ENCODE measurements at regions not wholly inside any gene's neighbourhood (a gene's known extent, or its start where the extent isn't known, plus 50 kb on each side); places are given as distances from the start of the nearest gene placed in this dataset.

DNA sequence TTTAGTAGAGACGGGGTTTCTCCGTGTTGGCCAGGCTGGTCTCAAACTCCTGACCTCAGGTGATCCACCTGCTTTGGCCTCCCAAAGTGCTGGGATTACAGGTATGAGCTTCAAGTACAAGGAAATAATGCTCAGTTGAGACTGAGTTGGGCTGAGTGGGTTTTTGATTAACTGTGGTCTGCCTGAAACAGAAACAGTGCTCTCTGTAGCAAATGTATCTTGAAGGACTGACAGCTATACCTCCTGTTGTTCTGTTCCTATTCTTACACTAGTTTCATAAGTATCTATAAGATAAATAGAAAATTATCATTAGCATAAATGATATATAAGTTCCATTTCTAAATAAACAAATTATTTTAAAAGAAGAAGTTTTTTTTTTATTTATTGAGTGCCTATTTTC lies 142.8 kb upstream of the PTPRK start:
- no peak for DNase-seq

DNA sequence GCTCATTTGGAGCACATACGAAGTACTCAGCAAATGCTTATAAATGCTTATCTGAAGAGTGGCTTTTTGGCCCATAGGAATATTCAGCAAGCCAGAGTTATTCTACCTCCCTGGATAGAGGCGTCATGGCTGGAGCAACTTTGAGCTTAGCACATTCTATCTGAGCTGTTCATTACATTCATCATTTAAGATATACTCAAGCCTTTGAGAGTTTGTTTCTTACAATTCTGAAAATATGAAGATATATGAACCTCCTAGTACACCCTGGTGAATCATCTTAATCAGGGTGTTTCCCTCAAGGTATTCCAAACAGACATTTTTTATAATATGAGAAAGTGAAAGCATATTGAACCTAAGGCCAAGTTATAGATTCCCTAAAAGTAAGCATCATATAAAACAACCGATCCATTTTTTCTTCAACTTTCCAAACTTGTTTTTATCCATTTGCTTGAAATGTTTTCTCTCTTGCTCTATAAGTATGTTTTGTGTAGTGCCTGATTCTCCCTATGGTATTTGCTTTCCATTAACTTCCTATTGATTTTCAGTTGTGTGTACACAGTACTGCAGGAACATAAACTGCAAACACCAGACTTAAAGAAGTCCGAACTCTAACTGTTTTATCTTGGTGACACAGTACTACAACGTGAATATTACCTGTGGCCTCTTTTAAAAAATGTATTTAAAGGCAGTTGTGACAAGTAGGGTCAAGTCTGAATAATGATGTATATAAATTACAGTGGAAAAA lies 139.7 kb upstream of the PTPRK start:
- no peak for DNase-seq

DNA sequence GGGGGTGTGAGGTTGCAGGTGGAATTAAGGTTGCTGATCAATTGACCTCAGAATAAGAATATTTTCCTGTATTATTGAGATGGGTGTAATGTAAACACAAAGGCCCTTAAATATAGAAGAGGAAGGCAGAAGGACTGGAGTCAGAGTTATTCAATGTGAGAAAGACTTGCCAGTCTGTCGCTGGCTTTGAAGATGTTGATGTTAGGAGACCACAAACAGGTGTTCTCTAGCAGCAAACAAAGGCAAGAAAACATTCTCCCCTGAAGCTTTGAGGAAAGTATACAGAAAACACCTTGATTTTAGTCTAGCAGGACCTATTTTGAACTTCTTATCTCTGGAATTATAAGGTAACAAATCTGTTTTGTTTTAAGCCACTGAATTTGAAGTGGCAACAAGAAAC lies 138.9 kb upstream of the PTPRK start:
- no peak for DNase-seq

DNA sequence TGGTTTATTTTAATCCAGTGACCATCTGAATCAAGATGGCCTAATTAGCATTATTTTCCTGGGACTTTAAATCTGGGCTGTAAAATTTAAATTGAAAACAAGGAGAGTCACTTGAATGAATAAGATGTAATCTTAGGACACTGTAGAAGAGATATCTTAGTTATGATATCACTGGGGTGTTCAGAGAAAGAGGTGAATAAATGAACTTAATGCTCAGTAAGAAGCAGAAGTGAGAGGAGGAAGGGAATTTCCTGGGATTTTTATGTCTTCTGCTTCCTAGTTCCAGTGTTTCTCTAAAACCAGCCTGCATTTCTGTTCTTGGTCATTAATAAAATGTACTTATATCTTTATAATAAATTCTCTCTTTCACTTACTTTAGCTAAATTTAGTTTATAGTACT lies 136.8 kb upstream of the PTPRK start:
- DNase-seq = no peak

DNA sequence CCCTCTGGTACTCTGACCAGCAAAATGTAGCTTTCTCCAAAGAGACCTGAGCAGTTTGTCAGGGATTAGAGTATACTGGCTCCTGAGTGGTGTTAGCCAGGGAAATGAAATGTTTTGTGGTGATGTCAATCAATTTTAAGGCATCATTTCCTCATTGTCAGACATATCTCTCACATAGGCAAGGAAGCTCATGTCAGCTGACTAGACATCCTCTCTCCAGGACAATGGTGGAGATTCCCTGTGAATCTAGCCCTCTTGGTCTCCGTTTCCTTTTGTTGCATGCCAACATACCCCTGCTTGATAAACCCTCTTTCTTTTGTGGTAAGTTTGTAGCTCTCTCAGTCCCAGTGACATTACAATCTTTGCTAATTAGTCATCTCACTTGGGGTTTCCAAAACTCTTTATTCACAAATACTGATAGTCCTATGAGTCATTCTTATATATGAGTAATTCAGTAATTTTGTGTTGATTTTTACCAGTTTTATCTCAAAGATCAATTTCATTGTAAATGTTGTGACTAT lies 135.6 kb upstream of the PTPRK start:
- no peak for DNase-seq

DNA sequence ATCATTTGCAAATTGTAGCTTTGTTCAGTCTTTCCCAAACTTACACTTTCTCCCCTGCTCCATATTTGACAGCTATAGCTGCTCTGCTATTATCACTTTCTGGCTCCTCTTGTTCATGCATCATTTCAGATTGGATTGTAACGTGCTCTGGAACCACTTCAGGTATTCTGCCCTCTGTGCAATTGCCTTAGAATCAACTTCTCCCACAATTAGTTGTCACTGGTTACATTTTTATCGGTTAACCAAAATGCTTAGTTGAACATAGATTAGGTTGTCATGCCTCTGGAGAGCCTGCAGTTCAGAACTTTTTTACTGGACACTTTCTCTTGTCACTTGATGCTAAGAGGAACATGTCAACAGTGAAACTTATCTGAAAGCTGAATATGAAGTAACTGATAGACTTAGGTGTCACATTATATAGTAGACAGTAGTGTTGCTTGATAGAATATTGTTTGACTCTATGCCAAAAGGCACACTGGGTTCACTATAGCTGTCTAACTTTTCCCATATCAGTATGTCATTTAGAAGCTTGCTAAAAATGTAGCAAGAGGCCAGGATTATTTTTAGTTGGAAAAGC lies 127.7 kb upstream of the PTPRK start:
- DNase-seq = no peak

DNA sequence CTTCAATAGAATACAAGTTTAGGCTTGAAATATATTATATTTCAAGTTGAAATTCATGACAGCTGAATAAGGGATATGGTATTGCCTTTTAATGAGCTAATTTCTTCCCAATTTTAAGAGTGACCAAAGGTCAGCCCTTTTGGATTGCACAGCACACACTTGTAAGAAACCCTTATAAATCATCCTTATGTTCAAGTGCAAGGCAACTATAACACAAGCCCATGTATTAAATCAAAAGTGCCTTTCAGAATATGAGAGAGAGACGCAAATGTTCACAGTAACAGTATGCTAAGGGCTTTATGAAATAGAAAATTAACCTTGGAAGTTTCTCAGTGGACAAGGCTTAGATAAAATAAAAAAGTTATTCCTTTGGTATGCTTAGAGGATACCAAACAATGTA lies 121.7 kb upstream of the PTPRK start:
- no peak for DNase-seq

DNA sequence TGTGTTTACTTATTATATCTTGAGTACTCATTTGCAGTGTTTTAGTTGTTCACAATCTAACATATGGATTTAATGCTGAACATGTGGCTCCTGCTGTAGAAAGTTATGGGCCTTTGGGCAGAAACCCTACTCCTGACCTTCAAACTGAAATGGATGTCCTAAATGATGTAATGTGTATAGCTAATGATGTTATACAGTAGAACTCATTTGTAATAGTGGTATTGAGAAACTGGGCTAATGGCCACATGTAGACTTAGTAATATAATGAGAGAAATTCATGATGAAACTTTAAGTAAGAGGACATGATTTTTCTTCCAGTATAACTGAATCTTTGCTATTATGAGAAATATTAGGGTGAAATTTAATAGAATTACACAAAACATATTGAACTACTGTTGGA lies 121.3 kb upstream of the PTPRK start:
- no peak for DNase-seq

DNA sequence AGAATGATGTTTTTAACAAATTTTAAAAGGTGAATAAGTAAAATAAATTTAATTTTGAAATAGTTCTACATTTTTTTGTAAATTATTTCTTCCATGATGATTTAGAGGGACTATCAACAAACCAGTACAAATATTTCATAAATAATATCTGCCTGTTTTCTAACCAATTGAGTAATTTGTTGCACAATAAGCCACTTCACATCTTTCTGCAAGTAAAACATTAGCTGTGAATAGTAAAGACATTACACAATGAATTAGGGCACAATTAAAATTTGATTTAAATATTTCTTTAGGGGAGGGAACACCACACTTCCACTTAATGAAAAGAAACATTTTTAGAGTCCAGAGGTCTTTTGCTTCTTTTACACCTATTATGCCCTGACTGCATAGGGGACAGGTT lies 118.4 kb upstream of the PTPRK start:
- no peak for DNase-seq

DNA sequence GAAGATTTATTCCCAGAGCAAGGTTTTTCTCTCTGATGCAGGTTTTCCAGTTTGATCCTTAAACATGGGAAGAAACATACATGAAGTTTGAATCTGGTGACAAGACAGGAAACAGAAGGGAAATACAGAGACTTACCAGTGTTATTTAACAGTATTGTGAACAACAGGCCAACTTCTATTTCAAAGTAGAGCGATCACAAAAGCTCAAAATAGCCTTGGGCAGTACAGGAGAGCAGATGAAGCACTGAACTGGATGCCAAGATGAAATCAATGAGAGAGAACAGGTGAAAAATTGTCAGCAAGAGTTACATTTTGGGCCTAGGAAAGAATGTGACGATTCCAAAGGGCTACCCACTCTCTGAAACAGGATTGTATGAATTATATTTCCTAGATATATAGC lies 114.8 kb upstream of the PTPRK start:
- DNase-seq = no peak

DNA sequence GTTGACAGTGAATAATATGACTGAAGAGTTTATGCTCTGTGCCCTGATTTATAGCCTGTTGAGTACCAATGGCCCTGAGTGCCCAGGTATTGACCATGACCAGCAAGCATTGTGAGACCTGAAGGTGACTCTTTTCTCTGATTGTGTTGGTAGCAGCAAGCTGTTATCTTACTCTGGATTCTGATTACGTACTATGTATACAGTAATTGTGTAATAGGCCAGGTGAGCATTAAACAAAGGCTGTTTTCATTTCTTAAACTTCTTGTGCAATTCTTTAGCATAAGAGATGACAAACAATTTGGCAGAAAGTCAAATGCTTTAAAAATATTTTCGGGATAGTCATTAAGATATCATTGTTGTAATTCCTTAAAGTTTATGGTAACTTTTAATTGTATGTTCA lies 111.7 kb upstream of the PTPRK start:
- DNase-seq = no peak

DNA sequence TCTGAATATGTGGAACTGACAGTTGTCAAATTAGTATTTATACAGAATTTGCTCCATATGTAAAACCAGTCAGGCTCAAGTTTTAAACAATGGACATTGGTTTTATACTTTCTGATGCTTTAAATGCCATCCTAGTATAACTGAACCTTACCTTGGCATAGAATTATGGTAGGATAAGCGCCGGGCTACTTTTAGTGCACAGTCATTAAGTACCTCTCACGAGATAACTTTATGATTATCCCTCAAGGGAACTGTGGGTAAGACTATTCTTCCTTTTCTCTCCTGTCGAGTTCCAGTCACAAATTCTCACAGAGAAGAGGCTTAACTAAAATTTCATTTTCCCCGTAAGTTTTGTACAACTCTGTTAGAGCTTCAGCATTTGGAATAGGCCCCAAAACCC lies 110.6 kb upstream of the PTPRK start:
- DNase-seq = no peak

DNA sequence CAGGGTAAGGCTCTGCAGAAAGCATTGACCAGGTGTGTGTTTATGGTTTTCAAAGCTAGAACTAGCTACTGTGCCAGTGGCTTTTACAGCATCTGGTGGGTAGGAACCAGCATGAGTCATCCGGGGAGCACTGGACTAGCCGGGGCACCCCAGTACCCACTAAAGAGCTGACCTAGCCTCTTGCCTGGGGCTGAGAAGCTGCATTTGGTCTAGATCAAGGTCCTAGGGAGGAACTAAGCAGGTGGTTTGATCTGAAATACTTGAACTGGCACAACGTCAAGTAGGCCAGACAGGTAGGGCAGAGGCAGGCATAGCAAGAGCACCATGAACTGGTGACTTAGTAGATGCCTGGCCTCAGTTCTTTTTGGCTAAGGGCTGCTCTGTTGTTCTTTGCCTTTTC lies 109.8 kb upstream of the PTPRK start:
- DNase-seq = no peak

DNA sequence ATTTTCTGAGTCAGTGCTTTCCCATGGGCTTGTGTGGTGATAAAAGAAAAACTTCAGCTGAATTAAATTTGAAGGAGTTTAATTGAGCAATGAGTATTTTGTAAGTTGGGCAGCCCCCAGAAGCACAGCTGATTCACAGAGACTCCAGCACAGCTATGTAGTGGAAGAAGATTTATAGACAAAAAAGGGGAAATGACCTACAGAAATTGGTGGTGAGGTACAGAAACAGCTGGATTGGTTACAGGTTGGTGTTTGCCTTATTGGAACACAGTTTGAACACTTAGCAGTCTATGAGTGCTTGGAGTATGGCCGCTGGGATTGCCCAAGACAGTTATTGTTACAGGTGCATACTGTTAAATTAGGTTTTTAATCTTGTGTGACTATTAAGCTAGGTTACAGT lies 96.9 kb upstream of the PTPRK start:
- no peak for DNase-seq

DNA sequence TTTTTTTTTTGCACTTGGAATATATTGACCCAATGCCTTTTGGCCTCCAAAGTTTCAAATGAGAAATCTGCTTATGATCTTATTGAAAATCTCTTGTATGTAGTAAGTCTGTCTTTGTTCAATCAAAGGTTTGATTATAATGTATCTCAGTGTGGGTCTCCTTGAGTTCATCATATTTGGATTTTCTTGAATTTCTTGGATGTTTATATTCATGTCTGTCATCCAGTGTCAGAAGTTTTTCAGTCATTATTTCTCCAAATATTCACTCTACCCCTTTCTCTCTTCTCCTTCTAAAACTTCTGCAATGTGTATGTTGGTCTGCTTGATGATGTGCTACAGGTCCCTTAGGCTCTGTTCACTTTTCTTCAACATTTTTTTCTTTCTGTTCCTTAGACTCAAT lies 95.9 kb upstream of the PTPRK start:
- no peak for DNase-seq

DNA sequence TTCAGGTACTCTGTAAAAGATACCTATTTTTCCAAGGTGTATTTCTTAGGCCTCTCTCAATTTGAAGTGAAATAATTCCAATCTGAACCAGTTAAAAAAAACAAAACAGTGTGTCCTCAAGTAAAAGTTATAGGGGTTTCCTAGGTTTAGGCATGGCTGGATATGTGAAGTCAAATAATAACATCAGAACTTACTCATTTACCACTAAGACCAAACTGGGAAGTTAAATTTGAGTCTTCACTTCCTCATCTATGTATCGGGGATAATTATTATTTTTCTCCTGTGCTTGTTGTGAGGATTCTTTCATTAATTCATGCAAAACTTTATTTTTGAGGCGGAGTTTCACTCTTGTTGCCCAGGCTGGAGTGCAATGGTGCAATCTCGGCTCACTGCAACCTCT lies 86.2 kb upstream of the PTPRK start:
- DNase-seq = no peak

DNA sequence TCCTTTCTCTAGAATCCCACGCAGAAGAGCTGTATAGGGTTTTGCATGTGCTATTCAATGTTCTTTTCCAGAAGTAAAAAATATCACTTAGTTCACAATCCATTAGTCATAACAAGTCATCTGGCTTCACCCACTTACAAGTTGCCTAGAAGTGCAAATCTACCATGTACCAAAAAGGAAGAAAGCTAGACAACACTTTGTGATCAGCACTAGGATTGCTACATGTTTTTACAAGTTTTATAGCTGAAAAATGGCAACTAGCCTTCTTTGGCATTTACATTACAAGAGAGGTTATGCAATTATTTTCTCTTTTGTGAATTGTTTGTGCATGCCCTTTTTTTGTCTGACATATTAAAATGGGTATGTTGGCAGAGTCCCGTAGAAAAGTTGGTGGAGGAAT lies 85.6 kb upstream of the PTPRK start:
- no peak for DNase-seq

DNA sequence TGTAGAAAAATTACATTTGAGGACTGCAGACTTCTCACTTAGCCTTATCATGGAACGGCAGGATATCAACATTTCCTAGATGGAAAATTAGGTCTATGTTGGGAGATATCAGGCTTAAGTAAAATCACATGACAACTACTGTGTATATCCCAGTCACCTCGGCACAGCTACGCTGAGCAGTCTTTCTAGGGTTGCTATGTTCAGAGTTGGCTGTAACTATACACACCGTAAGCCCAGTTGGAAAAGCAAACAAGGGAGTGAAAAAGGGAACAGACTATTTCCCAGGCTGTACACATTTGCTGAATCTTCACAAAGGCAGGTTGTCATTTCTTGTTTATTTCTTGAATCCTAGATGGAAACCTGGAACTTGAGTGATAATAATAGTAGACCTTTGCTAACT lies 80.7 kb upstream of the PTPRK start:
- no peak for DNase-seq

DNA sequence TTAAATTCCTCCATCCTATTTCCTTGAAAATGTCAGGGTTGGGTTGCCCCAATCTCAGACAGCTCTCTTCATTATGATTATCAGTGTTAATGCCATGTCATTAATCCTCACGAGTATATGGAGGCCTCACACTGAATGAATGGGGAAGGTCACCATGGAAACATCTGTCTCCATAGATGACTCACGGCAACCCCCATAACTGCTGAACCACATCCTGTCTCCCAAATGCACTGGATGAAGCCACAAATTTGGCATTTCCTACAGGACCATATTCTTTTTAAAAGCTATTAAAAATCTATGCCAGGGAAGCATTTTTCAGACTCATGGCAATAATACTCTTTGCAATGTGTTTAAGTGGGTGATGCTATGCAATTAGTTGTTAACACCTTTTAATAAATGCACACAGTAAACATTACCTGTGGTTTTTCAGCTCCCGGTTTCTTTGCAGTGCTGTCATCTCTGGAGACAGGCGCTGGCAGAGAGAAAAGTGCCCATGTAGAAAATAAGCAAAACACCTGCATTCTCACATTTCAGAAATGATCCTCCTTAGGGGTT lies 80.1 kb upstream of the PTPRK start:
- no peak for DNase-seq

DNA sequence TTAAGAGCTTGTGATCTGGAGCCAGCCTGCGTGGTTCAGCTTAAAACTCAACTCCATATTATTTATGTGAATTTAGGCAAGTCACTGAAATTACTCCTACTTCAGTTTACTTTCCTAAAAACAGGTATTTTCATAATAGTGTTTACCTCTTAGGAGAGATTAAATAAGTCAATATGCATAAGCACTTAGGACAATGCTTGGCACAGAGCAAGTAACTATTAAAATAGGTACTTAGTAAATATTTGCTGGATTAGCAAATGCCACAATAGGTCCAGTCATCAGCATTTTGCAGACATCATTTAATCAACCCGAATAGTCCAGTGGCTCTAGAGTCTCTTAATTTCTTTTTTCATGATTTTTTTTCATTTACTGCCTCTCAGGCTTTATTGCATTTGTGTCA lies 78.6 kb upstream of the PTPRK start:
- DNase-seq = no peak

DNA sequence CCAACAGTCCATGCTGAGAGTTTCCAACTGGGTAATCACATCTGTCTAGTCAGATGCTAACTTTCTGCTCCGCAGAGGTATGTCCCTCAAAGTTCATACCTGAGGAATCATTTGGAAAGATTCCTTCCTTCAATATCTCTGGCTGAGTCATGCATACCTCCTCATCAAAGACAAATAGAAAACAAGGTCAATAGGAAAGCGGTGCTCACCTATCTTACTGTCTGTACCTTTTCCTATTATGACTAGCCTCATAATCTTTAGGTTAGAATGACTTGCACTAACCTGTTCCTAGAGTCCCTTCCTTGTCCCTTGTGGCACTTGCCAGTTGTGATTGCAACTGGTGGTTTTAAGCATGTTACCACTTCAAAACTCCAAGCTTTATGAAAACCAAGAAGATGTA lies 78.2 kb upstream of the PTPRK start:
- no peak for DNase-seq

DNA sequence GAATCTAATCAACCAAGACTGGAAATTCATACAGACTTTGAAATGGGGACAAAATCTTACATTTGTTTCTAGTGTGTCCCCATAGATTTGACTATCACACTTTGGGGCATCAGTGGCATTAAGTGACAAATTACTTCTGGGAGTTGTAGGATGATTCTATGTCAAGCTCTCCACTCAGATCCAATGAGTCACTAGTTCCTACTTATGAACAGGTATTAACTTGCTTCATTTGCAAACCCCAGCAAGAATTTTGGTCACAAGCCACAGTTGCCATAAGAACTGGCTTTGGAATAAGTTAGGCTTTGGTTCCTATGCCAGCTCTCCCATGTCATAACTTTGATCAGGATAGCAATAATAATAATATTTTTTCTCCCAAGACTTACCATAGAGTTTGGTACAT lies 77.6 kb upstream of the PTPRK start:
- no peak for DNase-seq

DNA sequence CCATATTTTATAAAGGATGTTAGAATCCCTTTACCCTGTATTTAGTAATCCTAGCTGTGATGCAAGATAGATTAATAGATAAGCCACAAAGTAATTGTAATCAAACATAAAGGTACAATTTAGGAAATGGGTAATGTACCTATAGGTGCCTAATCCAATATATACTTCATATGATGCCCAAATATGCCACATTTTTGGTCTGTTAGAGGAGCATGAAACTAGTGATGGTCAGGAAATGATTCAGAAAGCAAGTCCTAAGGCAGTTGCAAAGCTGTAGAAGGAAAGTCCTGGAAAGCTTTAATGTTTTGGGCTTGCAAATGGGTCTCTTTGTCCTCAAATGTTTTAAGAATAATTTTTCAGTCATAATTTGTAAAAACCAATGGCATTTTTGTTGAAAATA lies 76.6 kb upstream of the PTPRK start:
- no peak for DNase-seq

DNA sequence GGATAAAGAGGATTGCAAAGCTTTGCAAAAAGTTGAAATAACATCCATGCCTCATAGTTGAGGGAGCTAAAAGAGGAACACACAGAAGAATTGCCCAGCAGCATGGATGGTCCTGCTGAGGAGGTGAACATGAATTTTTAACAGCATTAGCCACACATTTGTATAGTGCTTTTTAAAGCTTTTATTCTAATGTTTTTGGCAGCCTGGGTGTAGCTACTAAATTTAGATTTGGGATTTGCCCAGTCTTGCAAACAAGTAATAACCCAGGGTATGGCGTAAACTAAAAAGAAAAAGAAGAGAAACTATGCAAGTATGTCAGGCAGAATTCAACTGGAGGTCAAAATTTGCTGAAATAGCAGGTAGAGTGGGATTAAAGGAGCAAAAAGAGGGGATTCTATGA lies 75.1 kb upstream of the PTPRK start:
- no peak for DNase-seq

DNA sequence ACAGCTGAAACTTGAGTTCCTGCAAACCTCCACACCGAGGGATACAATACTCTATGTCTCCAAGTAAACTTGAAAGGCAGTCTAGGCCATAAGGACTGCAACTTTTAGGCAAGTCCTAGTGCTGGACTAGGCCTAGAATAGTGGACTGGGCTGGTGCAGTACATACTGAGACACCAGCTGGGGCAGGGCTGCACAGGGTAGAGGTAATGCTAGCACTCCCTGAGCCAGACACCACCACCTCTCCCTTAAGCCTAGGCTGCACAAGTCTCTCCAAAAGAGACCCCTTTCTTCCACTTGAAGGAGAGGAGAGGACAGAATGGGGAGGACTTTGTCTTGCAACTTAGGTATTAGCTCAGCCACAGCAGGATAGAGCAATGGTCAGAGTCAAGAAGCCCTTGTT lies 65.7 kb upstream of the PTPRK start:
- DNase-seq = no peak

Measured in NCI-H446 (cell line).